ENCODE measurements at regions not wholly inside any gene's neighbourhood (a gene's known extent, or its start where the extent isn't known, plus 50 kb on each side); places are given as distances from the start of the nearest gene placed in this dataset.

DNA sequence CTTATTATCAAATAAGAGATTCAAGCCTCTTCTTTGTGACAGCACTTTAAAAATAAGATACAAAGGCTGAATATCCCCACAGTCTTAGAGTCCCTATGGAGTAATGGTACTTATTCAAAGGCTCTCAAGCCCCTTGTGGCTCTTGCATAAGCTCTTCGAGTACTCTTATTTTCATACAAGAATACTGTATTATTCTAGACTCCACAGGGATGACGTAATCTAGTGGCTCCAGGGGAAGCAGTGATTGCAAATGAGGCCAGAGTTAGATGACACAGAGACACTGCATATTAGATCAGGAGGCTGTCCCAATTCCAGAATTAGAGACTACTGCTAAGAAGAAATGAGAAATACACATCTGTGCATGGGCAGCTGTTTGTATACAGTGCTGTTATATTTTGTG lies 1195.9 kb upstream of the MAP3K7 start:
- TF ChIP-seq, protein P1, sequence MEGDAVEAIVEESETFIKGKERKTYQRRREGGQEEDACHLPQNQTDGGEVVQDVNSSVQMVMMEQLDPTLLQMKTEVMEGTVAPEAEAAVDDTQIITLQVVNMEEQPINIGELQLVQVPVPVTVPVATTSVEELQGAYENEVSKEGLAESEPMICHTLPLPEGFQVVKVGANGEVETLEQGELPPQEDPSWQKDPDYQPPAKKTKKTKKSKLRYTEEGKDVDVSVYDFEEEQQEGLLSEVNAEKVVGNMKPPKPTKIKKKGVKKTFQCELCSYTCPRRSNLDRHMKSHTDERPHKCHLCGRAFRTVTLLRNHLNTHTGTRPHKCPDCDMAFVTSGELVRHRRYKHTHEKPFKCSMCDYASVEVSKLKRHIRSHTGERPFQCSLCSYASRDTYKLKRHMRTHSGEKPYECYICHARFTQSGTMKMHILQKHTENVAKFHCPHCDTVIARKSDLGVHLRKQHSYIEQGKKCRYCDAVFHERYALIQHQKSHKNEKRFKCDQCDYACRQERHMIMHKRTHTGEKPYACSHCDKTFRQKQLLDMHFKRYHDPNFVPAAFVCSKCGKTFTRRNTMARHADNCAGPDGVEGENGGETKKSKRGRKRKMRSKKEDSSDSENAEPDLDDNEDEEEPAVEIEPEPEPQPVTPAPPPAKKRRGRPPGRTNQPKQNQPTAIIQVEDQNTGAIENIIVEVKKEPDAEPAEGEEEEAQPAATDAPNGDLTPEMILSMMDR (IDR thresholded peaks at IDR 0.05) = no peak
- TF ChIP-seq POLR2A (IDR thresholded peaks at IDR 0.05) (no peak), POLR2AphosphoS5 (IDR thresholded peaks at IDR 0.05) (no peak)

All from upper lobe of left lung (tissue), 4 donors.